ENCODE measurements at regions not wholly inside any gene's neighbourhood (a gene's known extent, or its start where the extent isn't known, plus 50 kb on each side); places are given as distances from the start of the nearest gene placed in this dataset.
"Not testable (repeated sequence)": the region's sequence is repeated elsewhere in the genome, so short reads cannot be mapped to it uniquely, and the experiment has no call there.

DNA sequence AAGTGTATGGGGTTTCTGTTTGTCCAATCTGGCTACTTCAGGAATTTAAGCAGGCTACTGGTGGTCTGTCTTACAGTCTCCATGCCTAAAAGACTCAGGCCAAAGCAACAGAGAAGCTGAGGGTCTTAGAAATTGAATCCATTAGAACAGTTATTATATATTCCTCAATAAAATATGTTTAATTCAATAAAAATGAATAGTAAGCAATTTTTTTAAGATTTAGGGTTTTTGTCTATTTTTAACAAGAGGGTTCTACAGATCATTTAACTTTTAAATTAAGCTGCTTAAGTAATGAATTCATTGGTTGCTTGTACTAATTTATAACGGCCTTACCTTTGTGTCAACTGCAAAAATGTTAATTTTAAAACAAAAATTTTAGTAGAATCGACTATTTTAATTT lies 832.6 kb upstream of the SLC39A10 start:
- H3K4me3 ChIP-seq (ENCODE audit: low read depth, low read length) = no peak overlapping the region
- no peak for DNase-seq (ENCODE audit: low read depth)
- TF ChIP-seq, protein P1, sequence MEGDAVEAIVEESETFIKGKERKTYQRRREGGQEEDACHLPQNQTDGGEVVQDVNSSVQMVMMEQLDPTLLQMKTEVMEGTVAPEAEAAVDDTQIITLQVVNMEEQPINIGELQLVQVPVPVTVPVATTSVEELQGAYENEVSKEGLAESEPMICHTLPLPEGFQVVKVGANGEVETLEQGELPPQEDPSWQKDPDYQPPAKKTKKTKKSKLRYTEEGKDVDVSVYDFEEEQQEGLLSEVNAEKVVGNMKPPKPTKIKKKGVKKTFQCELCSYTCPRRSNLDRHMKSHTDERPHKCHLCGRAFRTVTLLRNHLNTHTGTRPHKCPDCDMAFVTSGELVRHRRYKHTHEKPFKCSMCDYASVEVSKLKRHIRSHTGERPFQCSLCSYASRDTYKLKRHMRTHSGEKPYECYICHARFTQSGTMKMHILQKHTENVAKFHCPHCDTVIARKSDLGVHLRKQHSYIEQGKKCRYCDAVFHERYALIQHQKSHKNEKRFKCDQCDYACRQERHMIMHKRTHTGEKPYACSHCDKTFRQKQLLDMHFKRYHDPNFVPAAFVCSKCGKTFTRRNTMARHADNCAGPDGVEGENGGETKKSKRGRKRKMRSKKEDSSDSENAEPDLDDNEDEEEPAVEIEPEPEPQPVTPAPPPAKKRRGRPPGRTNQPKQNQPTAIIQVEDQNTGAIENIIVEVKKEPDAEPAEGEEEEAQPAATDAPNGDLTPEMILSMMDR (conservative IDR thresholded peaks at IDR 0.05; ENCODE audit: low read depth, low read length) = no peak

DNA sequence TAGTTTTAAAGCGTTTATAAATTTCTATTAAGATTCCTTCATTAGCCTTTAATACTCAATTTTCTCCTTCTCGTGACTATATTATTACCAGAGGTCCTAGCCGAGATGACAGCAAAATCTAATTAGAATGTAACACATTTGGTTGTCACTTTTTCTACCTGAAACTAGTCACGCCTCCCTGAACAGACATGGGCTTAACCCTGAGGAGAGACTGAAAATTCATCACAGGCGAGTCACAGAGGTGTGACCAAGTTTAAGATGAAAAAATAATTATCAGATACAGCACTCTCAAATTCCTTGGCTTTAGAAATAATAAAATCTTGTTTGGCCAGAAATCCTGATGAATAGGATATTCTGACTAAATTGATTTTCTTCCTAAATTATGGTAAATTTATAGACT lies 834.4 kb upstream of the SLC39A10 start:
- TF ChIP-seq, protein P1 (conservative IDR thresholded peaks at IDR 0.05; ENCODE audit: low read depth, low read length) = no peak
- H3K4me3 ChIP-seq (ENCODE audit: low read depth, low read length) = no peak overlapping the region
- no peak for DNase-seq (ENCODE audit: low read depth)

DNA sequence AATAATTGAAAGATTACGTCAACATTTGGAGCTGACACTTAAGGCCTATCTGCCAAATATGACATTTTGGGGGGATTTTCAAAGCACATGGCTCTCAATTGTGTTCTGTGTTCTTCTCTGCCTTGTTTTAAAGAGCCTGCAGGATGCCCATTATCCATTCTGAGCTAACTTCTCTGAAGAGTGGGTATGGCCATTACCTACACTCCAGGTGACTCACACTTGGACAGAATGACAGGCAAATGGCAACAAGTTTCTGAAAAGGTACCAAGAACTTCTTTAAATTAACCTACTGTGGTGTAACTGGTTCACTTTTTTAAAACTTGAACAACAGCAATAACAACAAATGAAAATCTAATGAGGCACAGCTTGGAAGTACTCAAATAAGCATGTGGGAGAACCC lies 834.9 kb upstream of the SLC39A10 start:
- H3K4me3 ChIP-seq (ENCODE audit: low read depth, low read length) = no peak overlapping the region
- TF ChIP-seq, protein P1 (conservative IDR thresholded peaks at IDR 0.05; ENCODE audit: low read depth, low read length) = no peak
- no peak for DNase-seq (ENCODE audit: low read depth)

DNA sequence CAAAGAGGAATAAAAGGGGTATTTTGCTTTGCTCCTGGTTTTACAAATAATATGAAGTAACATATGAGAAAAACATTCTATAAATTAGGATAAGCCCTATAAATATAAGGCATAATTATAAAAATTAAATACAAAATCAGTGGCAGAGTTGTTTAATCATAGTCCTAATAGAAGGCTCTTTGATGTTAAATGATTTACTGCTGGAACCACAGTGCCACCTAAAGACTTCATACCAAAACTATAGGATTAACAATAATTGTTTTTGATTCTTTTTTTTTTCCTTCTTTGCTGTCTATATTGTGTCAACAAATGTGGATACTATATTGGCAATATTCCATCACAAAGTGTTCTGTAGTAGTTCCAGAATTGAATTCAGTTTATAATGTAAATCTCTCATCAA lies 837.7 kb upstream of the SLC39A10 start:
- DNase-seq (ENCODE audit: low read depth) = peak; percentile 2
- no peak overlapping the region for H3K4me3 ChIP-seq (ENCODE audit: low read depth, low read length)
- TF ChIP-seq, protein P1 (conservative IDR thresholded peaks at IDR 0.05; ENCODE audit: low read depth, low read length) = peak; percentile 6

DNA sequence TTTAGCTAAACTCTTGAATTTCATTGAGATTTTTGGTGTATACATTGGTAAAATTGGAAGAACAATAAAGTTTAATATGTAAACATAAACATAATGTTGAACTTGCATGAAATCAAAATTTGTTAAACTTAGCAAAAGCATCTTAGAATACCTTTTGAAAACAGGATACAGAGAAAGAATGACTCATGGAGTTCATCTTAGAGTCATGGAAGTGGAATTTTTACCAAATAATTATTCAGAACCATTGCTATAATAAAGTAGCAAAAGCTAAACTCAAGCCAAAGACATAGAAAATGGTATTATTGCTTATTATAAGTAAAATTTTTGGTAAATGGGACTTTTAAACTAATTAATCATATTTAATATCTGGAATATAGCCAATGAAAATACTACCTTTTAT lies 841.6 kb upstream of the SLC39A10 start:
- peak; percentile 6 for DNase-seq (ENCODE audit: low read depth)
- H3K4me3 ChIP-seq (ENCODE audit: low read depth, low read length) = no peak overlapping the region
- TF ChIP-seq, protein P1 (conservative IDR thresholded peaks at IDR 0.05; ENCODE audit: low read depth, low read length) = no peak

DNA sequence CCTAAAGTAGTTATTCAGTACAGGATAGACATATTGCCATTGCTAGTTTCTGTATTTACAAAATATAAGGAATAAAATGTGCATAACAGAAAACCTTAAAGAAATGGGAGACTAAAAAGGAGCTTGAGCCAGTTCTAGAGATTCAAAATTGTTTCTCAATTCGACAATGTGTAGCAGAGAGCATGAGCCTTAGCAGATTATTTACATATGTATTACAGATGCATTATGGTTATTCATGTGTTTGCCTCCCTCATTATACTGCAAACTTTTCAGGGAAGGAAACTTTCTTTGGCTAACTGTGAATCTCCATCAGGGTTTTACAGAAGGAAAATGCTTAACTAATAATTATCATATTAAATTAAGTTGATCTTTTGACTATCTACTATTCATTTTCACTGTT lies 854.4 kb upstream of the SLC39A10 start:
- no peak overlapping the region for H3K4me3 ChIP-seq (ENCODE audit: low read depth, low read length)
- no peak for DNase-seq (ENCODE audit: low read depth)
- TF ChIP-seq, protein P1 (conservative IDR thresholded peaks at IDR 0.05; ENCODE audit: low read depth, low read length) = no peak

DNA sequence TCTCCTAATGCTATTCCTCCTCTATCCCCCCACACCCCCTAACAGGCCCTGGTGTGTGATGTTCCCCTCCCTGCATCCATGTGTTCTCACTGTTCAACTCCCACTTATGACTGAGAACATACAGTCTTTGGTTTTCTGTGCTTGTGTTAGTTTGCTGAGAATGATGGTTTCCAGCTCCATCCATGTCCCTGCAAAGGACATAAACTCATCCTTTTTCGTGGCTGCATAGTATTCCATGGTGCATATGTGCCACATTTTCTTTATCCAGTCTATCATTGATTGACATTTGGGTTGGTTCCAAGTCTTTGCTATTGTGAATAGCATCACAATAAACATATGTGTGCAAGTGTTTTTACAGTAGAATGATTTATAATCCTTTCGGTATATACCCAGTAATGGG lies 870.0 kb upstream of the SLC39A10 start:
- not testable (repeated sequence) for DNase-seq (ENCODE audit: low read depth); H3K4me3 ChIP-seq (ENCODE audit: low read depth, low read length)

DNA sequence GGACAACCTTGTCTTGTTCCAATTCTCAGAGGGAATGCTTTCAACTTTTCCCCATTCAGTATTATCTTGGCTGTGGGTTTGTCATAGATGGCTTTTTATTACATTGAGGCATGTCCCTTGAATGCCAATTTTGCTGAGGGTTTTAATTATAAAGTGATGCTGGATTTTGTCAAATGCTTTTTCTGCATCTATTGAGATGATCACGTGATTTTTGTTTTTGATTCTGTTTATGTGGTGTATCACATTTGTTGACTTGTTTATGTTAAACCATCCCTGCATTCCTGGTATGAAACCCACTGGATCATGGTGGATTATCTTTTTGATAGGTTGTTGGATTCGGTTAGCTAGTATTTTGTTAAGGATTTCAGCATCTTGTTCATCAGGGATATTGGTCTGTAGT lies 885.6 kb upstream of the SLC39A10 start:
- DNase-seq (ENCODE audit: low read depth); H3K4me3 ChIP-seq (ENCODE audit: low read depth, low read length): not testable (repeated sequence)

Data from choroid plexus epithelial cell (primary cell).